HT-29 (cell line): ENCODE measurements at regions not wholly inside any gene's neighbourhood (a gene's known extent, or its start where the extent isn't known, plus 50 kb on each side); places are given as distances from the start of the nearest gene placed in this dataset.

ENCODE experiments used
- DNase-seq: peaks from one replicate; pipeline ENCODE4 v3.0.0-alpha.2; 2015; ENCODE audit warnings: low spot score

DNA sequence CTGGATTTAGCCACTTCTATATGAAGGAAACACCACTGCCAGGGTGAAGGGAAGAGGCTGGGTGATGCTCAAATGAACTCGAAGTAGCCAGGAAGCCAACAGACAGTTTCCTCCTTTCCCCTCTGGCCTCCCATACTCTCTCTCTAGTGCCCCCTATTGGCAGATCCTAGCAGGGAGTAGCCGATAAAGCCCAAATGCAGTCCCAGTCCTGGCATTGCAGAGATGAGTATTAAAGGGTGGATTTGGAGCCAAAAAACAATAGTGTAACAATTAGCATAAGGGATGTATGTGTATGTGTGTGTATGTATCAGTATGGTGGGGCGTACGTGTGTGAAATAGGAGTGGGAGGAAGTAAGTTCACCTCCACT, 213.8 kb upstream of the LDB2 start:
- DNase-seq, result peak; percentile 23

DNA sequence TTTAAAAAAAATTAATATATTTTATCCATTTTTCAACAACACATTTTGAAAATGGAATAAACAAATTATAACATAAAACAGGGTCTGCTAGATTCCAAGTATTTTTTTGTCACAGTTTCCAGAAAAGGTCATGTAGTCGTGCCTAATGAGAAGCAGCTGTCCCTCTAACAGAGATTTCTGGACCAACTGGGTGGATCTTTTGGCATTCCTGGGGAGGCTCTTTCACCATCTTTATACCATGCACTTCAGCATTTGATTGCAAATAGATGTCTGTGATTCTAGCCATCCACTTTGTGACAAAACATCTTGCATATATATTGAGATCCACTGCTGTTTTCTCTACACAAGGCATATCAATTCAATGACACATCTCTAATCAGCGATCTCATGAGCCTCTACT, 210.7 kb upstream of the LDB2 start:
- no peak for DNase-seq

DNA sequence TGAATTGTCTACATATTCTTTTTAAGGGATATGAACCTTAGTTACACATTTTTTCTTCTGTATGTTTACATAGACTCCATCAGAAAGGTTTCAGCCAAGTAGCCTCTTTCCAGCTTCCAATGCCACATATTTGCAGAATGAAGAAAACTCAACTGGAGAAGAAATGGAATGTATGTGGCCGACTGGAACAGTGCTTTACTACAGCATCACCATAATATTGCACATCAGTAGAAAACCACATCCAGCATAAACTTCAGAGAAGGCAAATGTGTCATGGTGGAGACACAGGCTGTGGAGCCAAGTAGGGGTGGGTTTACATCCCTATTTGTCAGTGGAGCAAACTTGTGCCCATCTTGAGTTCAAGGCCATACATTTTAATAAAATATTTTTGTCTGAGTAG, 204.8 kb upstream of the LDB2 start:
- no peak for DNase-seq

DNA sequence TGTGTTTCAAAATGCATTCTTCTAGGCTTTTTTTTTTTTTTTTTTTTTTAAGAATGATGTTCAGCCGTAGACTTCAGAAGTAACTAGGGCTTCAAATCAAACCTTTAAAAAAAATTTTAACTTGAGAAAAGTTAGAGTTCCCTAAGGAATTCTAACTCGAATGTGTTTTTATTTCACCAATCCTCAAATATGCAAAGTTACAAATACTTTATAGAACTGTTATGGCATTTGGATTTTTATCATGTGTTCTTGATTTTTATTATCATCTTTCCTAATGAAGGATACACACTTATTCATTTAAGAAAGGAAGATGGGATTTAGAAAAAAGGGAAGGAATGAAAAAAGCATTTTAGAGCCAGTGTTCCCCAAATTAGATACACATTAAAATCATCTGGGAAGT, 200.6 kb upstream of the LDB2 start:
- no peak for DNase-seq

DNA sequence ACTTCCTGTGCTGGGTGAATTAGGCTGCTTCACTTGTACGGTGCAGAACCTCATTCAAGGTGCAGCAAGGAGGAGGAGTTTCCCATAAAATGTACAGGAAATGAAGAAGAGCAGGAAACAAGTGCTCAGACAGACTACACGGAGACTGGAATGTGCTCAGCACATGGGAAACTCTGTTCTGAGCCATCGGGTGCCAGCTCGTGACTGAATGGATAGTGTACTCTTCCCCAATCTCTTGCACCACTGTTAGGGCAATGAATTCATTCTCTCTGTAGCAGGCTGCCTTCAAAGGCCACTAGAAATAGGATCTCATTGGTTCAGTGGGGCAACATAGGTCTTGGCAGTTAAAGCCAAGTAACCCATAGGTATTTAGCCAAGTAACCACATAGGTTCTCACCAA, 200.0 kb upstream of the LDB2 start:
- no peak for DNase-seq

DNA sequence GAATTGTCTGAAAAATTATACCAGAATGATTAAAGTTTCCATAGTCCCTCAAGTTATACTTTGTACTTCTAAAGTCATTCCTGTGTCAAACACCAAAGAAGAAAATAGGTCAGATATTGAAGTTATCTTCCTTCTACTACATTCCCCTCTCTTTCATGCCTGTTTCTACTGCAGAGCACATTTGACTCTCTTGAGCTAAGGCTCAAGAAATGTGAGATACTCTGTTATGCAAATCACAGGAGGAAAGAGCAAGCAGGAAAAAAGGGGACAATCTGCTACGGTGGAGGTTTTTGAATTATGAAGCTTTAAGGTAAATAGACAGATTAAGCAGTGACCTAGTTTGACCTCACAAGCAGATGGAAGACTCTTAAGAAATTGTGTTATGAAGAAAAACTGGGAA, 198.9 kb upstream of the LDB2 start:
- DNase-seq, result no peak

DNA sequence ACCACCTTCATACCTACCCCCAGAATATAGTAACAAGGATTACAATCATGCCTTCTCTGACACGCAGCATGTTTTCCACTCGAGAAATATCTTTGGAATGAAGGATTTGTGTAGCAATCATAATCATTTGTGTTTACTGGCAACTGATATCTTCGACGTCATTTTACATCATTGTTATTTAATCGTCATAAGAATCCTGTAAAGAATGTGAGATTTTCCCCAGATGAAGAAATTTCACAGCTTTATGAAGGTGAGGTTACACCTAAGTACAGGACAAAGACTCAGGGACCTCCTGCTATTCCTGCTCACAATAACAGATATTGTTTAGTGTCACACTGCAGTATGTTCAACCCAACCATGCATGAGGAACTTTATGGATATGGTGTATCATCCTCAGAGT, 198.2 kb upstream of the LDB2 start:
- DNase-seq, result no peak

DNA sequence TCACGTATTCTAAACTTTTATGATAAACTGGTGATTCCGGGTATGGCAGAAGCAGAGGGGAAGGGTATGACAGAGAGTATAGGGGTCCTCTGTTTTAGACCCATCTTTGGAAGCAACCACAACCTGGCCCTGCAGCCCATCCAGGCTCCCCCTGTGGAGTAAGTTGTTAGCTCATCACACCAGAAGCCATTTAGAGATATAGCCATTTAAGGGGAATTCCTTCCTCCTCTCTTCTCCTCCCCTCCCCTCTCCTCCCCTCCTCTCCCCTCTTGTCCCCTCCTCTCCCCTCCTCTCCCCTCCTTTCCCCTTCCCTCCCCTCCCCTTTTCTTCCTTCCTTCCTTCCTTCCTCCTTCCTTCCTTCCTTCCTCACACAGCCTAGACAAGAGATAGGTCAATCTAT, 197.3 kb upstream of the LDB2 start:
- DNase-seq, result no peak

DNA sequence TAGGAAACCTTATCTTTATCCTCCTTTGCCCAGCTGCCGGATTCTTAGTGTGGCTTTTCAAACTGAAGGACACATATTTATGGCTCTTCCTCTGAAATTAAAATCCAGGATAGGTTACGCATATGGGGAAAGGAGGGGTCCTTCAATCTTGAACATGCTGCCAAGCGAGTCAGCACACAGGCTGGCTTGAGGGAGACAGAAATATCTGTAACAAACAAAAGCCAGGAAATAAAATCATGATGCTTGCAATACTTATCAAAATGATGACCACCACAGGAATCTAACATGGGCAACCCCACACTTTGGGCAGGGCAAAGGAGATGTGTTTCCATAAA, 196.4 kb upstream of the LDB2 start:
- no peak for DNase-seq

DNA sequence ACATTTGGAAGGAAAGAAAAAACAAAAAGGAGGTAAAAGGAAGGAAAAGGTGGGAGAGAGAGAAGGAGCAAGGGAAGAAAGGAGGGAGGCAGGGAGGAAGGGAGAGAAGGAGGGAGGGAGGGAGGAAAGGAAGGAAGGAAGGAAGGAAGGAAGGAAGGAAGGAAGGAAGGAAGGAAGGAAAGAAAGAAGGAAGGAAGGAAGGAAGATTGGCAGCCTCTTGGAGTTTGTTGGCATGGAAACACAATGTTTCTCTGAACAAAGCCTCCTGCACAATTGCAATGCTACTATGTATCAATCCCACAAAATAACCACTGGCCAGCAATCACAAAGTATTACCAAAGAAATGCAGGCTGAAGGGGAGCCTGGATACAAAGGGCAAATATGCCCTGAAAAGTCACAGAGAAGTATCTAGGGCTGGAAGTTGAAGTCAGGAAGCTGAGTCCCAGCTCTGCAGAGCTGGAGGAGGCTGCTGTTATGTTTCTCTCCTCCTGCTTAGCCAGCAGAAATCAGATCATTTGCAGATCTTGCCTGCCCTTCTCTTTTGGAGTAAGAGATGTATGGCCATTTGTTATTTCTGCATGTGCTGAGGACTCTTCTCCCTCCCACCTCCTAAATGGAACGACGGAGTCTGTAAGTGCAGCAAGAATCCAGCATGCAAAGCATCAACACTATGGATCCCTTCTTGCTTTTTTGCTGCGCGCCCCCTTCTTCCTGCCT, 195.9 kb upstream of the LDB2 start:
- DNase-seq, result no peak

DNA sequence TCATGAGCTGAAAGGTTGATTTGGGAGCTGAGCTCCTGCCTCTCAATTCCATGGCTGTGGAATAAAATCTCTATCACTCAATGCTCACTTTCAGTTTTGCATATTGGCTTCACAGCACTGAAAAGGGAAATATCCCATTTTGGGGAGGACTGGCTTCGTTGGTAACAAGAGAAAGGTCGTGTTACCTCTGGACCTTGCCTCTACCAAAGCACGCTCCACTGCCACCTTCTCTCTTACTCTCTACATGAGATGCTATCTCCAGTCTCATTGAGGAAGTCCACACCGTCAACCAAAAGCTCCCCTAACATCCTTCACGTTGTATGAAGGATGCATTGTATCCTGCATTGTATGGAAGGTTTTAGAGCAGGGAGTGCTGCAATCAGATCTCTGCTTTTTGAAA, 195.0 kb upstream of the LDB2 start:
- DNase-seq, result no peak

DNA sequence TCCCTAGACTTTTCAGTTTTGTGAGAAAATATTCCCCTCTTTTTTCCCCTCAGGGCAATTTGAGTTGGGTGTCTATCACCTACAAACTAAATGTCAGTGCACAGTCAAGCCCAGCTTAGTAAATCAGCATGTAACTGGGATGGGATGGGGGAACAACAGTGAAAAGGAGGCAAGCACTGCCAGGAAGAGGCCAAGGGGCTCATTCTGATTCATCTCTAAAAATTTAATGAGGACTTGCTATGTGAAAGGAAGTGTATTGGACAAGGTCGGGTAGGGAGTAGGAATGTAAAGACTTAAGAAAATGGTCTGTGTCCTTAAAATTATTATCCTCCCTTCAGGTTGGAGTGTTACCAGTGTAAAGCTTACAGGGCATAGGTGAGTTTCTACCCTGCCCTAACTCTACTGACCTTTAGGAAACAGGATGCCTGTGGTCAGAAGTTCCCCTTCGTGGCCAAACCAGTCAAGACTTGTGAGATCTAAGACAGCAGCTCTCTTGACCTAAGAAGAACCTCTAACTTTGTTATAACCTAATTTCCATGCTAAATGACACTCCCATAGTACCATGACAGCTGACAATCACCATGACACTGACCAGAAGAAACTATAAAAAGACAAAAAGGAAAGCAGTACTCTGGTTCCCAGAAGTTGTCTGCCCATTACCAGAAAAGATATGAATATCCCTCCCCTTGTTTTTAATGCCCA, 194.4 kb upstream of the LDB2 start:
- no peak for DNase-seq

DNA sequence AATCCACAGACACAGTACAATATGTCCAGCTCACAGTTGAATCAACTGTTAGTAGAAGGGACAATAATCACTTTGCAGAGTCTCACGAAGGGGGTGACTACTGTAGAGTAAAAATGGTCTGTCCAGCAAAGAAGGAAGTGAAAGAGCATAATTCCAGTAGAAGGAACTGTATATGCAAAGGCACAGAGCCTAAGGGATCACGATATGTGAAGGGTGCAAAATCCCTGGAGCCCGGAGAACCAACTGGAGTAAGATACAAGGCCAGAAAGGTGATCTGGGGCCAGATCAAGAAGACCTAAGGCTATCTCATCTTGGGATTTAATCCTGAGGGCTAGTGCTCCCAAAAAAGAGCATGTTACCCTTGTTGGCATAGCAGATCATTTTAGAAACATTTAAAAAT, 192.7 kb upstream of the LDB2 start:
- DNase-seq, result no peak

DNA sequence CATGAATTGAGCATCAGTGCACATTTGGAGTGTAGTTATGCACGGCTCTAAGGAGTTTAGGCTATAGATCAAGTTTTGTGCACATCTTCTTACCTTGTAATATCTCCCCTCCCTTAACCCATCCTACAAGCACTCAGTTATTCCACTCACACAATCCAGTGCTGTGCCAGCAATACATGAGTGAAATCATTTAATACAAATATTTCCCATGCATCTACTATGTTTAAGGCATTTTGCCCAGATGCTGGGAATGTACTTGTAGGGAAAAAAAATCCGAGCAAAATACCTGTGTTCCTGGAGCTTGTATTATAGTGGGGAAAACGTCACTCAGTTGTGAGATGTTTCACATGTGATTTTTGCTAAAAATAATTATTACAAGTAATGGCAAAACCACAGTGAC, 191.6 kb upstream of the LDB2 start:
- DNase-seq, result no peak

DNA sequence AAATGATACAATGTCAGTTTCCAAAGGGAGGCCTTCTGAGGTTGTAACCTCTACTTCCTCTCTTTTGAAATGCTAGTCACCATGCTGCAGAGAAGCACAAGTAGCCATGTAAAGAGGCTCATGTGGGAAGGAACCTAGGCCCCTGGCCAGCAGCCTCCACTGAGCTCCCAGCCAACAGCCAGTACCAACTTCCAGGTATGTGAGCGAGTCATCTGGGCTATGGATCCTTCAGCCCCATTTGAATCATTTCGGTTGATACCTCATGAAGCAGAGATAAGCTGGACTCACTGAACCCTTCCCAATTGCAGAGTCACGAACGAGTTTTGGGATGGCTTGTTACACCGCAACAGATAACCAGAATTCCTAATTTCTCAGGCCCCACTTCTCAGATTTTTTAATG, 187.0 kb upstream of the LDB2 start:
- no peak for DNase-seq

DNA sequence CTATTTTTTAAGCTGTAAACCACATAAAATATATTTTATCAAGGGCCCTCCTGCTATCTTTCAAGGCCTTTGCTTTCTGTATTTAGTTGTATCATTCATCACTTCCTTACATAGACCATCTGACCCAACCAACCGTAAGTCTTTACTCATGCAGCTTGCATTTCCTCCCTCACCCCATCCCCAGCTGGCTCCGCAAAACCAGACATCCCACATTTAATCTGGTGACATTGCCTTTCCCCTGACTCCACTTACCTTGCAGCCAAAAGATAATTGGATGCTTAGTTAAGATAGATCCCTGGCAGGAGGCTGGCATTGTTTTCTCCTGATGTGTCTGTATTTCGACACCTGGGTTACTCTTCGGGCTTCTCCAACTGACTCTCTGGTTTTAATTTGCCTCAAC, 183.7 kb upstream of the LDB2 start:
- no peak for DNase-seq

DNA sequence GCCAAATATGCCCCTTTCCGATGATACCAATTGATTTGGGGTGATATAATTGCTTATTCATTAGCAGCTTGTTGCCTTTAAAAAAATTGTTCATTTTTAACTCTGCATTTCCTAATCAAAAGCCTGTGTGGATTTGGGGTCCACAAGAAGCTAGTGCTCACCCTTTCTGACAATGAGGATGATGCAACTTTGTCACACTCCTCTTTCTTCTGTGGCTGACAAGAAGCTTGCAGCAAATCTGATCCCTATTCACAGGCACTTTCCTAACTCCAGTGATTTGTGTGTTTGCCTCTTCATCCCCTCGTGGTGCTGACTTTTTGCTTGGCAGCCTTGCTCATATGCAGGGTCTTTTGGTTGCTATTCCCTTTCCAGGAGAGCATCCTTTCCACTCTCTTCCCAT, 182.7 kb upstream of the LDB2 start:
- no peak for DNase-seq

DNA sequence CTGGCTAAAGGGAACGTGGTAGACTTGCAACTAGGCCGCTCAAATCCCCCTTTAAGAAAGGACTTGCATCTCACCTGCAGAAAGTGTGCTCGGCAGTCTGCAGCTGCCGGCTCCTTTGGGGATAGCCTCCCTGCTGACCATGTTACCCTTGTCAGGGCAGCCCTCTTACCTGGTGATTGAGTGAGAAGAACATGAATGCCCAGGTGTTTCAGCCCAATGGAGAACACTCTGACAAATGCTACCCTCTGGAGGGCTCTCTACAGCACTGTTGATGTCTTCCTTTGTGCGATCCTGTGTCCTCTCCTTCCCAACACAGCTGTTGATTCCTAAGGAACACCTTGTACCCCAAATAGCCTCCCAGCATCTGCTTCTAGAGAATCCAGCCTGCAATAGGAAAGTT, 178.7 kb upstream of the LDB2 start:
- no peak for DNase-seq

DNA sequence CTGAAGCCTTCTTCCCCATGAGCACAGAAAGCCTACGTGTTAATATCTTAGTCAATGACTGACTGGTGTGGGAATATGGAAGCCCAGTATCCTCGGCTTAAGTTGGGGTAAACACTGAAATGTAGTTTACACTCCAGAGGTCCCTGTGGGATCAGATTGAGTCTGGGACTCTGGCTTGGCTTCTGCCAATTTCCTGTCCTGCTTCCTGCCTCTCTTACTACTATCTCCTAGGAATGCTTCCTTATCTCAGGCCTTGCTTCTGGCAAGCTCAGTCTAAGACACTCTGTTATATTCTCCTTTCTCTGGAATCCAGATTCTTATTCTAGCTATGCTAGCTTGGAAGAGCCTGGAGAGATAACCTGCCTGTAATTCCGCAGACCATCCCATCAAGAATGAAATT, 174.0 kb upstream of the LDB2 start:
- DNase-seq, result no peak

DNA sequence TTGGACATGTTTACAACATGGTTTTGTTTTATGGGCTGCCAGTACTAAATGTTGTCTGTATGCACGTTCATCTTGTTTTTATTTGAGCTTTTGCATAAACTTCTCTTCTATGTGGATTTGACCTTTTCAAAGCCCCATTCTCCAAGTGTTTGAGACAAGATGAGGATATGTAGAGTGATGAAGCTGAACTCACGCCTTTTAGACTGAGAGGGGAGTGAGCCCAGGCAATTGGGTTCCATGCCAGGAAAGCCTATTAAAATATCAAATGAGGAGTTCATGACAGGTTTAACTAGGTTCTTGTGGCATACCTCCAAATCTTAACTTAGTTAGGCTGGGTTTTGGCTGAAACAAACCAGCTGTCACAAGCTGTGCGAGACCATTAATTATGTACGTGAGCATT, 170.4 kb upstream of the LDB2 start:
- DNase-seq, result no peak

DNA sequence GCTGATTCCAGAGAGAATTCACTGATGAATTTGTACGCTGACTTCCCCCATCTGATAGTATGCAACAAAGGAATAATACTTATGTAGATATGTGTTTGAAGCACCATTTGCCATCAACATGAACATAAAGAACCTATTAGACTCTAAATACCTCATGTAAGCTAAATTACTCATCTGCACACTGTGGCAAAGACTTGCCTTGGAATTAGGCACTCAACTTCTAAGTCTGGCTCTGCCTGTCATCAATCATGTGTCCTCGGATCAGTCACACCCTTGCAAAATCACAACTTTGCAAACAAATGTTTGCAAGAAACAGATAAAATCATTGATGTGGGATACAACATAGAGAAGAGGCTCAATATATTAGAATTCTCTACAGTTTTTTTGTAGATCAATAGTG, 169.9 kb upstream of the LDB2 start:
- DNase-seq, result no peak

DNA sequence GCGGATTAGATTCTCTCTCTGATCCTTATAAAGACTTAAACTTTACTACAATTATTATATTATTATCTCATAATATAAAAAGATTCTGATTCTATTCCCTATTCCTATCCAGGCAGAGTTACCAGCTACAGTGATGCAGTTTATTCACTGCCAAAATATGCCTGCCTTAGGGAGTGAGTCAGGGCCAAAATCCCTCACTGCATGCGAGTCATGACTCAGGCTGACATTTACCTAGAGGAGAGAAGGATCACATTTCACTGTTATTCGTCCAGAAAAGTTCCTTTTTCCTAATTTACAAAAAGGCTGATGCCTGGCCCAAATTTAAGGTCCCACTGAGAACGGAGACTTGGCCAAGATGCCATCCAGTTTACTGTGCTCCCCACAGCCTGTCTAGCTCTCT, 168.5 kb upstream of the LDB2 start:
- DNase-seq, result no peak

DNA sequence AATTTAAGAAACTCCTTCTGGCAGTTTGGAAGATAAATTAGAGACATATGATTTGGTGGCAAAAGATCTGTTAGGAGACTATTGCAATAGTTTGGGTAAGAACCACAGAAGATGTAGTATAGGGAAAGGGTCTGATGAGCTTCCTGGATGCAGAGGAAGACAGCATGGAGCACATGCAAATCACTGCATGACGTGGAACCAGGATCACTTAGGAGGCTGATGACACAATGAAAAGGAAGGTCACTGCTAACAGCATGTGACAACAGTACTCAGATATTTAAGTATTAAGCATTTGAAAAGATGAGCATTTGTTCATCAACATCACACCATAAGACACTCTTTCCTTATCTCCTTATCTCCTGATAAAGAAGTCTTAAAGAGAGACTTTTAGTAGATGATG, 167.8 kb upstream of the LDB2 start:
- DNase-seq, result no peak

DNA sequence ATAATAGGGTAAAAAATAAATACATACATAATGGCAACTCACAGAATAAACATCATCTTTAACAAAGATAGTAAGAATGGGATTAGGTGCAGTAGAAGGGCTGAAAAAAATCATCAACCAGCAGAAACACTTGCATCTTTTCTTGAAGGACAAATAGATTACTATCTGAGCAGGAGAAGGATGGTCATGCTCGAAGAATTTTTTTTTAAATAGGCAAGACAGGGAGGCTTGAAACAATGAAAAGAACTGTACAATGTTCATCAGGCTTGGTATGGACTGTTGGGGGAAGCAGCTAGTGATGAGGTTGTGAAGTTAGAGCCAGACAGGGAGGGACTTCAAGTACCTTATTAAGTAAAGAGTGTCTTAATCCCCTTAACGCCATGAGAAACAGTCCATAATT, 167.4 kb upstream of the LDB2 start:
- no peak for DNase-seq
